CD14-positive monocyte (primary cell): ENCODE measurements at regions not wholly inside any gene's neighbourhood (a gene's known extent, or its start where the extent isn't known, plus 50 kb on each side); places are given as distances from the start of the nearest gene placed in this dataset.

Experiments
- DNase-seq, 3 donors: peaks; one replicate each; pipeline ENCODE4 v3.0.0-alpha.2; 2011 to 2022
- H2AFZ ChIP-seq: 2 replicates; pipeline ENCODE4 v1.6.0; 2012; ENCODE audit warnings: mild to moderate bottlenecking, low read depth, low read length, inconsistent platforms; ENCODE audit not compliant: insufficient read depth, poor library complexity, severe bottlenecking
- H3K27ac ChIP-seq, 2 donors: 1 replicate in 1 of 2; 2 replicates in 1 of 2; pipeline ENCODE4 v1.5.1; 2012 to 2013; ENCODE audit warnings: low read length in 2 of 2, control low read depth in 1 of 2, inconsistent platforms in 1 of 2, low read depth in 1 of 2, mild to moderate bottlenecking in 1 of 2
- H3K27me3 ChIP-seq, 2 donors: one replicate each; pipeline versions ENCODE4 v1.6.0 to v1.6.1; 2011 to 2013; ENCODE audit warnings: low read length in 2 of 2; ENCODE audit not compliant: control insufficient read depth in 2 of 2, insufficient read depth in 2 of 2
- H3K36me3 ChIP-seq, 2 donors: replicated peaks in 1 of 2; 1 replicate in 1 of 2; 2 replicates in 1 of 2; pipeline versions ENCODE4 v1.5.1 to v1.6.1; 2012 to 2013; ENCODE audit warnings: low read length in 2 of 2, control low read depth in 1 of 2, inconsistent platforms in 1 of 2, mild to moderate bottlenecking in 1 of 2; ENCODE audit not compliant: insufficient read depth in 2 of 2, control insufficient read depth in 1 of 2
- H3K4me1 ChIP-seq, 2 donors: 1 replicate in 1 of 2; 2 replicates in 1 of 2; pipeline versions ENCODE4 v1.5.1 to v1.6.1; 2012 to 2013; ENCODE audit warnings: low read length in 2 of 2, control low read depth in 1 of 2, inconsistent platforms in 1 of 2, mild to moderate bottlenecking in 1 of 2, moderate library complexity in 1 of 2; ENCODE audit not compliant: insufficient read depth in 2 of 2, control insufficient read depth in 1 of 2
- H3K4me2 ChIP-seq: replicated peaks from 2 replicates; pipeline ENCODE3; 2012; ENCODE audit warnings: low read length, moderate library complexity, mild to moderate bottlenecking; ENCODE audit not compliant: poor library complexity, severe bottlenecking; ENCODE audit errors: extremely low read depth
- H3K4me3 ChIP-seq, 3 experiments: fragments of 200-600 bp in 1 of 3; sonication (generic) in 1 of 3; replicated peaks in 1 of 3; 1 replicate in 2 of 3; 2 replicates in 1 of 3; pipeline ENCODE4 v1.5.1; 2011 to 2013; ENCODE audit warnings: low read length in 3 of 3, mild to moderate bottlenecking in 3 of 3, control low read depth in 2 of 3, low read depth in 2 of 3, inconsistent platforms in 1 of 3, moderate library complexity in 1 of 3
- H3K79me2 ChIP-seq: 2 replicates; pipeline ENCODE4 v1.6.0; 2012; ENCODE audit warnings: mild to moderate bottlenecking, control low read depth, inconsistent platforms, low read length, moderate library complexity; ENCODE audit not compliant: insufficient read depth
- H3K9ac ChIP-seq: 2 replicates; pipeline ENCODE4 v1.6.0; 2017; ENCODE audit warnings: low read length, mild to moderate bottlenecking; ENCODE audit not compliant: insufficient read depth, poor library complexity, severe bottlenecking
- H3K9me3 ChIP-seq, 2 donors: replicated peaks in 1 of 2; 1 replicate in 1 of 2; 2 replicates in 1 of 2; pipeline versions ENCODE4 v1.5.1 to v1.6.1; 2012 to 2013; ENCODE audit warnings: low read length in 2 of 2, control low read depth in 1 of 2; ENCODE audit not compliant: control insufficient read depth in 1 of 2, insufficient read depth in 1 of 2
- H4K20me1 ChIP-seq: 2 replicates; pipeline ENCODE4 v1.6.0; 2012; ENCODE audit warnings: mild to moderate bottlenecking, low read length, control low read depth, moderate library complexity; ENCODE audit not compliant: insufficient read depth
- H3K27ac Mint-ChIP-seq, 7 donors: one replicate each; pipeline ENCODE4 v1.8.0; 2020; ENCODE audit warnings: mild to moderate bottlenecking in 7 of 7, mixed read lengths in 7 of 7, moderate library complexity in 6 of 7, inconsistent platforms in 2 of 7
- H3K27me3 Mint-ChIP-seq, 3 donors: one replicate each; pipeline ENCODE4 v1.8.0; 2021 to 2022; ENCODE audit warnings: low read depth in 3 of 3, mild to moderate bottlenecking in 3 of 3, mixed read lengths in 3 of 3, moderate library complexity in 3 of 3, inconsistent platforms in 1 of 3
- H3K36me3 Mint-ChIP-seq, 2 donors: one replicate each; pipeline ENCODE4 v1.8.0; 2020; ENCODE audit warnings: mixed read lengths in 2 of 2, inconsistent platforms in 1 of 2, mild to moderate bottlenecking in 1 of 2
- H3K4me1 Mint-ChIP-seq: one replicate; pipeline ENCODE4 v1.8.0; 2020; ENCODE audit warnings: mild to moderate bottlenecking, mixed read lengths
- H3K4me3 Mint-ChIP-seq, 2 donors: one replicate each; pipeline ENCODE4 v1.8.0; 2020; ENCODE audit warnings: mild to moderate bottlenecking in 2 of 2, mixed read lengths in 2 of 2, moderate library complexity in 1 of 2
- H3K9me3 Mint-ChIP-seq, 7 donors: one replicate each; pipeline ENCODE4 v1.8.0; 2020 to 2022; ENCODE audit warnings: mixed read lengths in 7 of 7, mild to moderate bottlenecking in 6 of 7, moderate library complexity in 6 of 7, inconsistent platforms in 2 of 7
- WGBS: methylation state at CpG from one replicate; pipeline ENCODE4 v1.1.5; 2013; ENCODE audit warnings: missing lambda C conversion rate; ENCODE audit not compliant: insufficient coverage; 5-methylcytosine and 5-hydroxymethylcytosine counted together
- intact Hi-C, 2 donors: fragments of 100-400 bp; cut with micrococcal nuclease; formaldehyde crosslinking; loops; one replicate each; pipeline versions ENCODE4 v1.15.0 to v1.15.1; 2023
- TF ChIP-seq, protein P1 (sequence below): fragments of 200-600 bp; IDR thresholded peaks from one replicate; pipeline ENCODE4 v1.8.0; 2022; ENCODE audit warnings: antibody characterized with exemption, mild to moderate bottlenecking

DNA sequence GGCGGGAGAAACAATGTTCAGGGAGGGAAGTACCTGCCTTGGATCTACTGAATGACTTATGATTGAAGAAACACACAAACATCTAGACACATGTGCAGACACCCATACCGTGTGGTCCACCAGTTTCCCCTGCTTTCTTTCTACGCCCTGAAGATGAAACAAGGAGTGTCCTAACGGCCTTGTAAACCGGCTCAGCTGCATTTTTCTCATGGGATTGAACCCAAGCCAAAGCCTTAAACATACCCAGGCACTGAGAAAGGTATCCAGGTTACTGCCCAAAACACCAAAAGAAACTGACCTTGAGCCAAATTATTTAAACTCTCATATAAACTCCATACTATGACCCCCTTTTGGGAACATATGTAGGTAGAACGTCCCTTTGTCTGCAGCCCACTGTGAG, 630.0 kb upstream of the RGS18 start:
- Histone ChIP-seq H3K4me1 (peaks cover 0 to 6% of the 10 kb centered on the region in 2 donors), H3K4me2 (no peak overlapping the region), H3K27ac (no peak overlapping the region), H3K27me3 (no peaks in the 10 kb centered on the region), H3K79me2 (no peaks in the 10 kb centered on the region), H4K20me1 (no peaks in the 10 kb centered on the region), H3K9ac (no peak overlapping the region), H3K4me3 (no peak overlapping the region), H3K36me3 (no peaks in the 10 kb centered on the region), H3K9me3 (peaks cover 2 to 6% of the 10 kb centered on the region in 2 donors), H2AFZ (no peak overlapping the region)
- 70% methylated on average over 4 of the region's 6 CpGs for WGBS
- H3K4me1 Mint-ChIP-seq: peaks cover 12% of the 10 kb centered on the region
- peaks cover 0 to 7% (median 3%) of the 10 kb centered on the region in 7 donors for H3K9me3 Mint-ChIP-seq
- no peaks in the 10 kb centered on the region for H3K36me3 Mint-ChIP-seq
- H3K27ac Mint-ChIP-seq: no peak overlapping the region
- intact Hi-C loops: no loop called here
- TF ChIP-seq, protein P1, sequence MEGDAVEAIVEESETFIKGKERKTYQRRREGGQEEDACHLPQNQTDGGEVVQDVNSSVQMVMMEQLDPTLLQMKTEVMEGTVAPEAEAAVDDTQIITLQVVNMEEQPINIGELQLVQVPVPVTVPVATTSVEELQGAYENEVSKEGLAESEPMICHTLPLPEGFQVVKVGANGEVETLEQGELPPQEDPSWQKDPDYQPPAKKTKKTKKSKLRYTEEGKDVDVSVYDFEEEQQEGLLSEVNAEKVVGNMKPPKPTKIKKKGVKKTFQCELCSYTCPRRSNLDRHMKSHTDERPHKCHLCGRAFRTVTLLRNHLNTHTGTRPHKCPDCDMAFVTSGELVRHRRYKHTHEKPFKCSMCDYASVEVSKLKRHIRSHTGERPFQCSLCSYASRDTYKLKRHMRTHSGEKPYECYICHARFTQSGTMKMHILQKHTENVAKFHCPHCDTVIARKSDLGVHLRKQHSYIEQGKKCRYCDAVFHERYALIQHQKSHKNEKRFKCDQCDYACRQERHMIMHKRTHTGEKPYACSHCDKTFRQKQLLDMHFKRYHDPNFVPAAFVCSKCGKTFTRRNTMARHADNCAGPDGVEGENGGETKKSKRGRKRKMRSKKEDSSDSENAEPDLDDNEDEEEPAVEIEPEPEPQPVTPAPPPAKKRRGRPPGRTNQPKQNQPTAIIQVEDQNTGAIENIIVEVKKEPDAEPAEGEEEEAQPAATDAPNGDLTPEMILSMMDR: no peak
- H3K4me3 Mint-ChIP-seq: no peak overlapping the region
- H3K27me3 Mint-ChIP-seq: peaks cover 0 to 2% (median 0%) of the 10 kb centered on the region in 3 donors
- DNase-seq: no peak

DNA sequence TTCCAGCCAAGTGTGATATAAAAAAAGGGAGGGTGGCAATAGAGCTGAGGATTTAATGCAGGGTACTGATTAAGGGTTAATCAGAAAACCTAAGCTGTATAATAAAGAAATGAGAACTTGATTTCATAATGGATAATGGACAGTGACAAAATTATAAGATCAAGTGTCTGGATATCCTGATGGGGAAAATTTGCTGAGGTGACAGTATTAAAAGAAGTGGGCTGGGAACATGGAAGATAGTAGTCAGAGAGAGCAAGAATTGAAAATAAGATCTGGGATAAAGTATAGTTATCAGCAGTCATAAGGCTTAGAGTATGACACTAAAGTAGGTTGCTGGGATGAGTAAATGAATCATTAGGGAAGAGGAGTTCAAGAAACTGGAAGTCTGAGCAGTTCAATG, 627.3 kb upstream of the RGS18 start:
- H3K9me3 ChIP-seq: peaks cover 0 to 5% of the 10 kb centered on the region in 2 donors
- TF ChIP-seq, protein P1: no peak
- no peaks in the 10 kb centered on the region for H3K36me3 Mint-ChIP-seq
- no peak overlapping the region for H3K4me2 ChIP-seq
- no peak overlapping the region for H3K9ac ChIP-seq
- H4K20me1 ChIP-seq: no peaks in the 10 kb centered on the region
- intact Hi-C loops: no loop called here
- no peaks in the 10 kb centered on the region for H3K27me3 ChIP-seq
- H3K79me2 ChIP-seq: no peaks in the 10 kb centered on the region
- H3K27ac Mint-ChIP-seq: peak overlapping the region in 1 of 7 donors; percentile 54
- DNase-seq: no peak
- no peak overlapping the region for H2AFZ ChIP-seq
- no peak overlapping the region for H3K4me3 ChIP-seq
- H3K36me3 ChIP-seq: no peaks in the 10 kb centered on the region
- peaks cover 0 to 6% of the 10 kb centered on the region in 2 donors for H3K4me1 ChIP-seq
- H3K27ac ChIP-seq: no peak overlapping the region
- peak overlapping the region in 1 of 2 donors; percentile 1 for H3K4me3 Mint-ChIP-seq
- peaks cover 0 to 6% (median 1%) of the 10 kb centered on the region in 7 donors for H3K9me3 Mint-ChIP-seq
- peaks cover 12% of the 10 kb centered on the region for H3K4me1 Mint-ChIP-seq
- peaks cover 0 to 2% (median 0%) of the 10 kb centered on the region in 3 donors for H3K27me3 Mint-ChIP-seq
